ENCODE measurements at regions not wholly inside any gene's neighbourhood (a gene's known extent, or its start where the extent isn't known, plus 50 kb on each side); places are given as distances from the start of the nearest gene placed in this dataset.

DNA sequence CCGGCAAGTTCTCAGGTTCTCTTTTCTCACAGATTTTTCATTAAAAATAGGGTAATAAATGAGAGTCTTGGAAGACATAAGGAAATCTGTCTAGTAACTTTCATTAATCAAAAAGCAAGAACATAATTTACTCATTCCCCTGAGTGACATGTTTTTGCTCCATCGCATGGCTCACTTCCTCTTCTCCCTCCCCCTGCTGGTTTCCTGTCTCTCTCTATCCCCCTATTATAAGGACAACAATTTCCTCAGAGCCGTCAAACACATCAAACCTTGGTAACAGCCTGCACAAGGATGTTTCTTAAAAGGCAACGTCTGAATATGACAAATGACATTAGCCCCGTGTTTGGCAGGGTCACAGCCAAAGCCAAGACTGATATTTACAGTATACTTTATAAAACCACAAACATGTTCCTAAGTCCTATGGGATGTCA, 1149.6 kb downstream of the IGSF11 start:
- DNase-seq (ENCODE audit: low read depth): no peak
- no peak overlapping the region for H3K4me3 ChIP-seq (ENCODE audit: low read length)
- no peak for TF ChIP-seq CTCF (conservative IDR thresholded peaks at IDR 0.05; ENCODE audit: low read depth, low read length)

- H3K4me3 ChIP-seq (ENCODE audit: low read length): no peak overlapping the region
- TF ChIP-seq CTCF (conservative IDR thresholded peaks at IDR 0.05; ENCODE audit: low read depth, low read length): no peak
- DNase-seq (ENCODE audit: low read depth): no peak
Measured at GRCh38 chr3:117886147-117886546, 1148.5 kb downstream of the IGSF11 start.

GRCh38 chr3:117887031-117887430, 1147.6 kb downstream of the IGSF11 start:
- no peak for TF ChIP-seq CTCF (conservative IDR thresholded peaks at IDR 0.05; ENCODE audit: low read depth, low read length)
- DNase-seq (ENCODE audit: low read depth): no peak
- H3K4me3 ChIP-seq (ENCODE audit: low read length): no peak overlapping the region

- H3K4me3 ChIP-seq (ENCODE audit: low read length): no peak overlapping the region
- TF ChIP-seq CTCF (conservative IDR thresholded peaks at IDR 0.05; ENCODE audit: low read depth, low read length): no peak
- DNase-seq (ENCODE audit: low read depth): no peak
Measured at GRCh38 chr3:117887901-117888300, 1146.7 kb downstream of the IGSF11 start.

DNA sequence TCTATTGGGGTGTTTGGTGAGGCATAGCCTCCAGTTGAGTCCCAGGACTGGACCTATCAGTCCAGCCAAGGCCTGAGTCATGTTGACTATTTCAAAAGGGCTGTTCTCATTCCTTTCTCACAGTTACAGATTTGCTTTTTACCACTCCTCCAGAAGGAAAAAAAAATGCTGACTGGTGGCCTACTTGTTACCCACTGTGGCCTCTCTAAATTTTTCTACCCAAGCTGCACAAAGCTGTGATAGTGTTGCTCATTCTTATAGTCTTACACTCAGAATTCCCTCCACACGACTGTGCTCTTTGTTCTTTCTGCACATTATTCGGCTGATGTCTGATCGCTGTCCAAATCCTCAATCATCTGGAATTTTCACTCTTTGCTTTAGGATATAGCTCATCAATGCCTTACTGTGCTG, 1142.2 kb downstream of the IGSF11 start:
- H3K4me3 ChIP-seq (ENCODE audit: low read length): no peak overlapping the region
- no peak for DNase-seq (ENCODE audit: low read depth)
- TF ChIP-seq CTCF (conservative IDR thresholded peaks at IDR 0.05; ENCODE audit: low read depth, low read length): no peak

DNA sequence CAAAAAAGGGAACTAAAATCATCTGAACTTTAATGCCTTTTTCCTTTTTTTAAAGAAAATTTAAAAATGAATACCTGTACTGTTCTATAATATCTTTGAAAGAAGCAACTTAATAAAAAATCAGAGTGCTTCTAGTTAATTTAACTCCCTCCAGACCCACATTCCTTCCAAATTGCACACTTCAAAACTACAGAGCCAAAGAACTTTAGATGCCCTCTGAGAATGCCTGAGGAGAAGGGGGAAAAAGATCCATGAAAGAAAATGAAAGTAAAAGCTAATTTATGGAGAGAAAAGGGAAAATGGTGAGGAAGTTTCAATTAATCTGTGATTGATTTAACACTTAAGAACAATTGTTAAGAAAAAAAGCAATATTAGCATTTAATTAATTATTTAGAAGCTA, 1141.6 kb downstream of the IGSF11 start:
- DNase-seq (ENCODE audit: low read depth): no peak
- no peak for TF ChIP-seq CTCF (conservative IDR thresholded peaks at IDR 0.05; ENCODE audit: low read depth, low read length)
- no peak overlapping the region for H3K4me3 ChIP-seq (ENCODE audit: low read length)

- no peak for TF ChIP-seq CTCF (conservative IDR thresholded peaks at IDR 0.05; ENCODE audit: low read depth, low read length)
- H3K4me3 ChIP-seq (ENCODE audit: low read length): no peak overlapping the region
- DNase-seq (ENCODE audit: low read depth): no peak
Measured at GRCh38 chr3:117893638-117894037, 1141.0 kb downstream of the IGSF11 start.
